GM12864 (cell line): ENCODE measurements at regions not wholly inside any gene's neighbourhood (a gene's known extent, or its start where the extent isn't known, plus 50 kb on each side); places are given as distances from the start of the nearest gene placed in this dataset.

Experiments used
- DNase-seq: peaks from one replicate; pipeline ENCODE4 v3.0.0-alpha.2; 2011; ENCODE audit warnings: low read depth
- H3K4me3 ChIP-seq: 2 replicates; pipeline ENCODE4 v1.5.1; 2011; ENCODE audit warnings: mild to moderate bottlenecking, low read depth, low read length, control low read depth
- CTCF ChIP-seq: IDR thresholded peaks from 2 replicates; pipeline ENCODE4 v1.5.1; 2011; ENCODE audit warnings: low read depth, mild to moderate bottlenecking, moderate library complexity, low read length, control low read depth, inconsistent platforms; ENCODE audit errors: missing control alignments

DNA sequence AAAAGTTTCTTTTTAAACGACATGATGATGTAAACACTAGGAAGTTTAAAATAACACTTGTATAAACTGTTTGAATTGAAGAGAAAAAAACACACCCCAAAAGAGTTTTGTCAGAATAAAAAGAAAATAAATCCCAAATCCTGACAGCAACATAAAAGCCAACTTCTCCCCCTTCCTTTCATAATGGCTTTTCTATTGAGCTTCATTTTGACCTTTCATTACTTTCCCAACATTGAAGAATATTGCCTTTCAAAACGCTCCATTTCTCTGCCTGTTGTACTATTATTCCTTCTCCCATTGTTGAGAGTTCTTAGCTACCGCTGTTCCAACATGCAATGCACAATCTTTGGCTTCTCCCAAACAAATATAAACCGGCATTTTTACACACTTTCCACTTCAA, 448.5 kb downstream of the BCAT1 start:
- H3K4me3 ChIP-seq = no peak overlapping the region
- no peak for TF ChIP-seq CTCF
- DNase-seq = no peak

GRCh38 chr12:24499151-24500146, 449.5 kb downstream of the BCAT1 start:
- no peak for DNase-seq
- no peak overlapping the region for H3K4me3 ChIP-seq
- TF ChIP-seq CTCF = no peak

DNA sequence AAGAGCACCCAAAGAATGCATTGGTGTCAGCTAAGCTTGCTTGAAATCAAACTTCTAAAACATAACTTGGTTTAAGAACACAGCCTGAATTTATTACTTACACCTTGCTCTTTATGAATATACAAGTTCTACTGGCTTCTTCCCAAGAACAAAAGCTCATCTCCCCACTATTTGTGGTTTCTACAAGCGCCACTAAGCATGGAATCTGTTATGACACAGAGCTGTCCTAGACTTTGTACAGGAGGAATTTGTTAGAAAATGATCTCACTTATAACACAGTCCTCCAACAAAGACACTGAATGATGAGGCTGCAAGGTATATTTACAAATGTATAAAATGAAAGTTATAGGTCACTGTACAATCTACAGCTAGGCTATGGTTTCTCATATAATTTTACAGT, 452.1 kb downstream of the BCAT1 start:
- DNase-seq = no peak
- no peak for TF ChIP-seq CTCF
- H3K4me3 ChIP-seq = no peak overlapping the region

DNA sequence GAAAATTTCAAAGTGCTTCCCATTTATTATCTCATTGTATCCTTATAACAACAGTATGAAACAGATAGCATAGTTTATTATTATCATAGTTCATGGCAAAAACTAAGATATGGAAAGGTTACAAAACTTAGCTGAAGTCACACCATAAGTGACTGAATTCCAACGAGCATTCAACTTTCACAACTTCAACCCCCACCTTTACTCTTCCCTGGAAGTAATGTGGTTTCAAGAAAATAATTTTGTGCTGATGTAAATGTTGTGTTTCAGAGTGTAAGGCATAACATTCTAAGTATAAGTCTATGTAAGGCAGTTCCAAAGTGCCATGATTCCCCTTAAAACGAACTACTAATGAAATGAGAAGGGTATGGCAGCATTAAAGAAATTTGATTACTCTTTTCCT, 454.5 kb downstream of the BCAT1 start:
- no peak for DNase-seq
- no peak overlapping the region for H3K4me3 ChIP-seq
- TF ChIP-seq CTCF = no peak

DNA sequence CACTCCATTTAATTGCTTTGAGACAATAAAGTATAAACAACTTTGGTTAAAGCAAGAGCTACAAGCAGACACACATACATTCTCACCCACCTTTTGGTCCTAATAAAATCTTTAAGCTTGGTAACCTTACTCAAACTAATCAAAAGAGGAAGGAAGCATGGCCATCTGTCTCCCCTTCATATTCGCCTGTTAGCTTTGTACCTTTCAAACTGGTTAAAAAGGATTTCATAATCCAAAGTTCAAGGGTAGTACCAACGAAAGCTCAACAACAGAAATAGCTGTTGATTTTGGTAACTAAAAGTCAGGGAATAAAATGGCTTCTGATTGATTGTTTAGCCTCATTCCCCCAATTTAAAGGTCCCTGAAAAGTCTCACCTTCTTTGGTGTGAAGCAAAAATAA, 456.9 kb downstream of the BCAT1 start:
- H3K4me3 ChIP-seq = no peak overlapping the region
- no peak for TF ChIP-seq CTCF
- DNase-seq = no peak

DNA sequence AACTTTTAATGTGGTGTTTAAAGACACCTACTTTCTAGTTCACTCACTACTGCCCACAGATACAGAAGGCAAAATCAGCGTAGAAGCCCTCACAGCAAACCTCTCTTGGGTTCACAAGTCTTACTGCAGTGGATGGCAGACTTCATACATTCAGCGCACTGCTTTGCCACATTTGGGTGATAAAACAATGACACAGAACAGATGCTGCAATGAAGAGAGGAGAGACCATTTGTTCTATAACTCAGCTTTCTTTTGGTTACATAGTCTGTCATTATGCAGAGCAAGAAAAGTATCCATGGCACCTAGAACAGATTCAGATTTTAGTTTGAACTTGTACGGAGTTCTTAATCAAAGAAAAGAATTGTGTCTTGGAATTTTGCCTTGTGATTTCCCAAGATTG, 459.0 kb downstream of the BCAT1 start:
- no peak for TF ChIP-seq CTCF
- H3K4me3 ChIP-seq = no peak overlapping the region
- DNase-seq = no peak

DNA sequence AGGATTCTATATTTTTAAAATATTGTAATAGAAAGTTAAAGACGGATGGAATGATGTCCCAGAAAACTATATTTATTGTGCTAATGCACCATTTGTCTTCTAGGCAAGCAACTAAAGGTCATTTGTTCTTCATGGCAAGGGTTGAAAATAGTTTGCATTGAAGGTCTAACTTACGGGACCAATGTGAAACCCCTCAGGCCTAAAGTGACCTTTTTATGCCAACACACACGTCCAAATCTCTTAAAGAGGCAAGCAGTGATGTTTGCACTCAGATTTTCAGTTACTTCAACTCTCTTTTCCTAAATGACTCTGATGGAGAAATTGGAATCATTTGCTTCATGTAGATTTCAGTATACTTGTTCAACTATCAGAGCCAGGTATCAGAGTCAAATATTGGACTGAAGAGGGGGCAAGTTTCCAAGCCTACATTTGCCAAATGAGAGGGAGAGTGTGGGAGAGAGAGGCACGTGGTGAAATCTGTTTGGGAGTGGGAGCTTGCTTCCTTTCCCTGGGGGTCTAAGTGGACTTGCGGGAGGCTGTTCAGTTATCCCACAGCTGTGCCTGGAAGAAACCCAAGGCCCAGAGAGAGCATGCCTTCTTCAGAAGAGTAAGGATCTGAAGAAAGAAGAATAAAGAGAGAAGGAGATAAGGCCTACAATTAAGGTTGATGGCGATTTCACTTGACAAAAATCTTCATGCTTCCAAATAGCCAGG, 459.8 kb downstream of the BCAT1 start:
- DNase-seq = no peak
- no peak overlapping the region for H3K4me3 ChIP-seq
- no peak for TF ChIP-seq CTCF
